ENCODE measurements at regions not wholly inside any gene's neighbourhood (a gene's known extent, or its start where the extent isn't known, plus 50 kb on each side); places are given as distances from the start of the nearest gene placed in this dataset.

DNA sequence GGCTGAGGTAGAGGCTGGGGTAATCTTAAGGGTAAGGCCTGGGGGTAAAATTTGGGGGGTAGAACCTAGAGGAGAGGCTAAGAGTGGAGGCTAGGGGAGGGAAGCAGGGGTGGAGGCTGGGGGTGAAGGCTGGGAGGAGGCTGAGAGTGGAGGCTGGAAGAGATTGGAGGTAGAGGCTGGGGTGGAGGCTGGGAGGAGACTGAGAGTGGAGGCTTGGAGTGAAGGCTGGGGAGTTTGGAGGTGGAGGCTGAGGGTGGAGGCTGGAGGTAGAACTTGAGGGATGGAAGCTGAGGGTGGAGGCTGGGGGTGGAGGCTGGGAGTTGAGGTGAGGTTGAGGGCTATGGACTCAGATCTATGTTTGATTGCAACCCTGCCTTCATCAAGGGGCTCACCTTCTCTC is 333.6 kb downstream of the C16orf95 start:
- ATAC-seq (ENCODE audit: insufficient read depth, low read depth) (no peak), DNase-seq (no peak)
- Histone ChIP-seq H3K9me3 (ENCODE audit: insufficient read depth, low read length, severe bottlenecking) (no peaks in the 10 kb centered on the region), H2AFZ (ENCODE audit: low read depth, low read length) (no peak overlapping the region), H3K4me1 (ENCODE audit: insufficient read depth, low read length) (no peaks in the 10 kb centered on the region), H3K9ac (ENCODE audit: low read depth, low read length) (no peak overlapping the region), H3K27me3 (ENCODE audit: insufficient read depth, low read length, poor library complexity) (peaks cover 3% of the 10 kb centered on the region), H3K36me3 (ENCODE audit: insufficient read depth, low read length) (no peaks in the 10 kb centered on the region), H3K79me2 (ENCODE audit: insufficient read depth, low read length) (no peaks in the 10 kb centered on the region), H4K20me1 (ENCODE audit: insufficient read depth, low read length) (no peaks in the 10 kb centered on the region; the same call in 1 of the 2 replicates), H3K4me3 (ENCODE audit: low read depth in 1 of 2, low read length in 2 of 2) (no peak overlapping the region), H3K27ac (ENCODE audit: low read length) (no peak overlapping the region), H3K4me2 (ENCODE audit: insufficient read depth, low read length) (no peak overlapping the region)
- no peak for TF ChIP-seq CTCF (IDR thresholded peaks at IDR 0.05; ENCODE audit: borderline replicate concordance, extremely low read depth, low read length, poor library complexity, severe bottlenecking)
- TF ChIP-seq EZH2 (IDR thresholded peaks at IDR 0.05; ENCODE audit: borderline replicate concordance, low read depth, low read length, severe bottlenecking): no peak

DNA sequence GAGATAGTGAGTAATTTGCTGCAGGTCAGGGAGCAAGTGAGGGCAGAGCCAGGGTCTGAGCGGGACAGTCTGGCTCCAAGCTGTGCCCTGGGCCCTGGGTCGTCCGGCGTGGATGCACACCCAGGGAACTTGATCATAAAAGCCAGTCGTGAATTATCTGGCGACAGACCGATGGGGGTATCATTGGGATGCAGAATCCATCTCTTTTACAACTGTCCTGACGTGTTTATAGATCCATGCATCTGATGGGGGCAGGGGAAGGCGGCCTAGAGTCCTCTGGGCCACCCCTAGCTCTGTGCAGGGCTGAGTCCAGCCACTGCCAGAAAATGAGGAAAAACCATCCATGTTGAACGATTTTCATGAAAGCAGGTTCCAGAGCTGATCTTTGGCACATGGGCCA is 332.8 kb downstream of the C16orf95 start:
- H3K27me3 ChIP-seq (ENCODE audit: insufficient read depth, low read length, poor library complexity): peaks cover 3% of the 10 kb centered on the region
- no peak overlapping the region for H3K4me2 ChIP-seq (ENCODE audit: insufficient read depth, low read length)
- no peak for TF ChIP-seq EZH2 (IDR thresholded peaks at IDR 0.05; ENCODE audit: borderline replicate concordance, low read depth, low read length, severe bottlenecking)
- no peak for TF ChIP-seq CTCF (IDR thresholded peaks at IDR 0.05; ENCODE audit: borderline replicate concordance, extremely low read depth, low read length, poor library complexity, severe bottlenecking)
- no peak overlapping the region for H3K27ac ChIP-seq (ENCODE audit: low read length)
- H3K9me3 ChIP-seq (ENCODE audit: insufficient read depth, low read length, severe bottlenecking): no peaks in the 10 kb centered on the region
- no peaks in the 10 kb centered on the region; the same call in 1 of the 2 replicates for H4K20me1 ChIP-seq (ENCODE audit: insufficient read depth, low read length)
- no peak overlapping the region for H3K4me3 ChIP-seq (ENCODE audit: low read depth in 1 of 2, low read length in 2 of 2)
- no peaks in the 10 kb centered on the region for H3K79me2 ChIP-seq (ENCODE audit: insufficient read depth, low read length)
- no peak overlapping the region for H3K9ac ChIP-seq (ENCODE audit: low read depth, low read length)
- H3K4me1 ChIP-seq (ENCODE audit: insufficient read depth, low read length): no peaks in the 10 kb centered on the region
- H3K36me3 ChIP-seq (ENCODE audit: insufficient read depth, low read length): no peaks in the 10 kb centered on the region
- H2AFZ ChIP-seq (ENCODE audit: low read depth, low read length): no peak overlapping the region
- ATAC-seq (ENCODE audit: insufficient read depth, low read depth): no peak
- no peak for DNase-seq

GRCh38 chr16:86984991-86985647 is 332.1 kb downstream of the C16orf95 start:
- Histone ChIP-seq H3K79me2 (ENCODE audit: insufficient read depth, low read length) (no peaks in the 10 kb centered on the region), H3K36me3 (ENCODE audit: insufficient read depth, low read length) (no peaks in the 10 kb centered on the region), H2AFZ (ENCODE audit: low read depth, low read length) (no peak overlapping the region), H3K4me3 (ENCODE audit: low read depth in 1 of 2, low read length in 2 of 2) (no peak overlapping the region), H3K9me3 (ENCODE audit: insufficient read depth, low read length, severe bottlenecking) (no peaks in the 10 kb centered on the region), H3K27me3 (ENCODE audit: insufficient read depth, low read length, poor library complexity) (peaks cover 3% of the 10 kb centered on the region), H4K20me1 (ENCODE audit: insufficient read depth, low read length) (no peaks in the 10 kb centered on the region; the same call in 1 of the 2 replicates), H3K27ac (ENCODE audit: low read length) (no peak overlapping the region), H3K4me2 (ENCODE audit: insufficient read depth, low read length) (no peak overlapping the region), H3K4me1 (ENCODE audit: insufficient read depth, low read length) (no peaks in the 10 kb centered on the region), H3K9ac (ENCODE audit: low read depth, low read length) (no peak overlapping the region)
- TF ChIP-seq CTCF (IDR thresholded peaks at IDR 0.05; ENCODE audit: borderline replicate concordance, extremely low read depth, low read length, poor library complexity, severe bottlenecking): no peak
- ATAC-seq (ENCODE audit: insufficient read depth, low read depth) (no peak), DNase-seq (no peak)
